Skeletal muscle satellite cell (primary cell): ENCODE measurements at regions not wholly inside any gene's neighbourhood (a gene's known extent, or its start where the extent isn't known, plus 50 kb on each side); places are given as distances from the start of the nearest gene placed in this dataset.

ENCODE experiments used
- H3K27me3 ChIP-seq: 2 replicates; pipeline ENCODE4 v1.7.0; 2013; ENCODE audit warnings: low read length; ENCODE audit not compliant: control insufficient read depth, insufficient read depth
- H3K36me3 ChIP-seq: 2 replicates; pipeline ENCODE4 v1.7.0; 2013; ENCODE audit warnings: mild to moderate bottlenecking, control low read depth, low read length; ENCODE audit not compliant: insufficient read depth
- H3K4me1 ChIP-seq: 2 replicates; pipeline ENCODE4 v1.7.0; 2013; ENCODE audit warnings: low read length; ENCODE audit not compliant: control insufficient read depth, insufficient read depth
- H3K4me2 ChIP-seq: 2 replicates; pipeline ENCODE4 v1.7.0; 2013; ENCODE audit warnings: mild to moderate bottlenecking, low read length
- H3K4me3 ChIP-seq: 2 replicates; pipeline ENCODE4 v1.7.0; 2013; ENCODE audit warnings: low read length
- H3K9ac ChIP-seq: 2 replicates; pipeline ENCODE4 v1.7.0; 2013; ENCODE audit warnings: mild to moderate bottlenecking, low read depth, low read length, moderate library complexity
- H3K9me3 ChIP-seq: replicated peaks from 2 replicates; pipeline ENCODE4 v1.7.0; 2013; ENCODE audit warnings: mild to moderate bottlenecking, control low read depth, low read length

GRCh38 chr7:35401217-35401879 lies 147.4 kb upstream of the TBX20 start:
- no peaks in the 10 kb centered on the region for H3K36me3 ChIP-seq
- no peaks in the 10 kb centered on the region for H3K4me1 ChIP-seq
- H3K4me2 ChIP-seq: no peak overlapping the region
- no peaks in the 10 kb centered on the region for H3K9me3 ChIP-seq
- no peak overlapping the region for H3K9ac ChIP-seq
- H3K27me3 ChIP-seq: no peaks in the 10 kb centered on the region
- no peak overlapping the region for H3K4me3 ChIP-seq

GRCh38 chr7:35399840-35400239 lies 145.9 kb upstream of the TBX20 start:
- Histone ChIP-seq H3K36me3 (no peaks in the 10 kb centered on the region), H3K4me1 (no peaks in the 10 kb centered on the region), H3K9me3 (no peaks in the 10 kb centered on the region), H3K9ac (no peak overlapping the region), H3K4me3 (no peak overlapping the region), H3K27me3 (no peaks in the 10 kb centered on the region), H3K4me2 (no peak overlapping the region)

GRCh38 chr7:35399216-35399615 lies 145.3 kb upstream of the TBX20 start:
- Histone ChIP-seq H3K27me3 (no peaks in the 10 kb centered on the region), H3K4me3 (no peak overlapping the region), H3K36me3 (no peaks in the 10 kb centered on the region), H3K9me3 (no peaks in the 10 kb centered on the region), H3K4me2 (no peak overlapping the region), H3K9ac (no peak overlapping the region), H3K4me1 (no peaks in the 10 kb centered on the region)

DNA sequence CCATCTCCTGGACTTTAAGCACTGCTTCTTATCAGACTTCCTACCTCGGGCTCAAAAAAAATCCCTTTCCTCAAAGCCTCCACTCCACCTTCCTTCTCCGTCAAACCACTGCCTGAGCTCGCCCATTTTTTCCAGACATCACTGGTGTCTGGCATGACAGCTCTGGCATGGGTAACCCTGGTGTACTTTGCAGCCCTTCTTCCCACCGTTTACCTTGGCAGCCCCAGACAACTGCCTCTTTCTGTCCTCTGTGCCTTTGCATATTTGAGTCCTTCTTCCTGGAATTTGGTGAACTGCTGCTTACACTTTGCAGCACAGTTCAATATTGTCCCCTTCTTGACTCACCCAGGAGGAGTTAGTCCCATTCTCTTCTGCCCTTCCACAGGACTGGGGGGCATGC lies 144.6 kb upstream of the TBX20 start:
- no peak overlapping the region for H3K9ac ChIP-seq
- H3K36me3 ChIP-seq: no peaks in the 10 kb centered on the region
- no peaks in the 10 kb centered on the region for H3K4me1 ChIP-seq
- no peaks in the 10 kb centered on the region for H3K9me3 ChIP-seq
- no peak overlapping the region for H3K4me3 ChIP-seq
- no peak overlapping the region for H3K4me2 ChIP-seq
- no peaks in the 10 kb centered on the region for H3K27me3 ChIP-seq

- Histone ChIP-seq H3K4me1 (no peaks in the 10 kb centered on the region), H3K9ac (no peak overlapping the region), H3K36me3 (no peaks in the 10 kb centered on the region), H3K9me3 (no peaks in the 10 kb centered on the region), H3K4me3 (no peak overlapping the region), H3K4me2 (no peak overlapping the region), H3K27me3 (no peaks in the 10 kb centered on the region)
Observed at GRCh38 chr7:35390146-35390545, 136.2 kb upstream of the TBX20 start.

- H3K27me3 ChIP-seq: no peaks in the 10 kb centered on the region
- H3K4me1 ChIP-seq: no peaks in the 10 kb centered on the region
- no peak overlapping the region for H3K4me2 ChIP-seq
- no peak overlapping the region for H3K9ac ChIP-seq
- no peaks in the 10 kb centered on the region for H3K36me3 ChIP-seq
- H3K9me3 ChIP-seq: no peaks in the 10 kb centered on the region
- H3K4me3 ChIP-seq: no peak overlapping the region
Observed at GRCh38 chr7:35389636-35390035, 135.7 kb upstream of the TBX20 start.

GRCh38 chr7:35386816-35387706 lies 133.2 kb upstream of the TBX20 start:
- no peaks in the 10 kb centered on the region for H3K27me3 ChIP-seq
- no peaks in the 10 kb centered on the region for H3K36me3 ChIP-seq
- H3K4me3 ChIP-seq: no peak overlapping the region
- no peak overlapping the region for H3K9ac ChIP-seq
- no peaks in the 10 kb centered on the region for H3K4me1 ChIP-seq
- H3K4me2 ChIP-seq: no peak overlapping the region
- no peaks in the 10 kb centered on the region for H3K9me3 ChIP-seq

- Histone ChIP-seq H3K9ac (no peak overlapping the region), H3K9me3 (no peaks in the 10 kb centered on the region)
Observed at GRCh38 chr7:35386082-35386815, 132.3 kb upstream of the TBX20 start.

GRCh38 chr7:35384761-35385700 lies 131.1 kb upstream of the TBX20 start:
- H3K9me3 ChIP-seq: no peaks in the 10 kb centered on the region

More at GRCh38 chr7:35386082-35386815, 132.3 kb upstream of the TBX20 start:
- Histone ChIP-seq H3K4me3 (no peak overlapping the region), H3K4me2 (no peak overlapping the region), H3K36me3 (no peaks in the 10 kb centered on the region), H3K4me1 (no peaks in the 10 kb centered on the region), H3K27me3 (no peaks in the 10 kb centered on the region)

GRCh38 chr7:35380739-35381224 lies 126.9 kb upstream of the TBX20 start:
- no peak overlapping the region for H3K4me2 ChIP-seq
- no peak overlapping the region for H3K4me3 ChIP-seq

More at GRCh38 chr7:35384761-35385700, 131.1 kb upstream of the TBX20 start:
- H3K36me3 ChIP-seq: no peaks in the 10 kb centered on the region
- H3K27me3 ChIP-seq: no peaks in the 10 kb centered on the region
- no peaks in the 10 kb centered on the region for H3K4me1 ChIP-seq
- no peak overlapping the region for H3K4me2 ChIP-seq
- H3K9ac ChIP-seq: no peak overlapping the region
- H3K4me3 ChIP-seq: no peak overlapping the region

More at GRCh38 chr7:35380739-35381224, 126.9 kb upstream of the TBX20 start:
- H3K9me3 ChIP-seq: no peaks in the 10 kb centered on the region
- no peaks in the 10 kb centered on the region for H3K27me3 ChIP-seq
- no peak overlapping the region for H3K9ac ChIP-seq
- no peaks in the 10 kb centered on the region for H3K4me1 ChIP-seq
- H3K36me3 ChIP-seq: no peaks in the 10 kb centered on the region
